ENCODE measurements at regions not wholly inside any gene's neighbourhood (a gene's known extent, or its start where the extent isn't known, plus 50 kb on each side); places are given as distances from the start of the nearest gene placed in this dataset.

DNA sequence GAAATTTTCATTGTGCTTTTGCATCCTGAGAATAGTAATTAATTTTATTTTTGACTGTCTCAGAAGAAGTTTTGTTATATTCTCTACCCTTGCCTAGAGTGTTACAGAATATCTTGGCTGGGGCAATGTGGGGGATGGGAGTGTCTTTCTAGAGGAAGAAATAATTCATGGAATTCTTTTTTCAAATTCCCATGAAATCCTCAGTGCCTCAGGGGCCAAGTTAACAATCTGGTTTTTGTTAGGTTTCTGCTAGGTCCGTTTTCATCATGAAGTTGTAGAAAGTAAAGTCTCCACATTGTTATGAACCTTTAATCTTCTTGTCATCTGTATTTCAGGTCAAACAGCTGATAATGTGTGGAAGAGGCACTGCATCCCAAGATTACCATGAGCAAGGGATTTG is 145.6 kb upstream of the GYPC start:
- TF ChIP-seq, protein P1, sequence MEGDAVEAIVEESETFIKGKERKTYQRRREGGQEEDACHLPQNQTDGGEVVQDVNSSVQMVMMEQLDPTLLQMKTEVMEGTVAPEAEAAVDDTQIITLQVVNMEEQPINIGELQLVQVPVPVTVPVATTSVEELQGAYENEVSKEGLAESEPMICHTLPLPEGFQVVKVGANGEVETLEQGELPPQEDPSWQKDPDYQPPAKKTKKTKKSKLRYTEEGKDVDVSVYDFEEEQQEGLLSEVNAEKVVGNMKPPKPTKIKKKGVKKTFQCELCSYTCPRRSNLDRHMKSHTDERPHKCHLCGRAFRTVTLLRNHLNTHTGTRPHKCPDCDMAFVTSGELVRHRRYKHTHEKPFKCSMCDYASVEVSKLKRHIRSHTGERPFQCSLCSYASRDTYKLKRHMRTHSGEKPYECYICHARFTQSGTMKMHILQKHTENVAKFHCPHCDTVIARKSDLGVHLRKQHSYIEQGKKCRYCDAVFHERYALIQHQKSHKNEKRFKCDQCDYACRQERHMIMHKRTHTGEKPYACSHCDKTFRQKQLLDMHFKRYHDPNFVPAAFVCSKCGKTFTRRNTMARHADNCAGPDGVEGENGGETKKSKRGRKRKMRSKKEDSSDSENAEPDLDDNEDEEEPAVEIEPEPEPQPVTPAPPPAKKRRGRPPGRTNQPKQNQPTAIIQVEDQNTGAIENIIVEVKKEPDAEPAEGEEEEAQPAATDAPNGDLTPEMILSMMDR (IDR thresholded peaks at IDR 0.05), result no peak
- no peak for TF ChIP-seq POLR2A (IDR thresholded peaks at IDR 0.05)

All from lower leg skin (tissue), 3 donors.